ENCODE measurements at regions not wholly inside any gene's neighbourhood (a gene's known extent, or its start where the extent isn't known, plus 50 kb on each side); places are given as distances from the start of the nearest gene placed in this dataset.
"Not testable (repeated sequence)": the region's sequence is repeated elsewhere in the genome, so short reads cannot be mapped to it uniquely, and the experiment has no call there.

DNA sequence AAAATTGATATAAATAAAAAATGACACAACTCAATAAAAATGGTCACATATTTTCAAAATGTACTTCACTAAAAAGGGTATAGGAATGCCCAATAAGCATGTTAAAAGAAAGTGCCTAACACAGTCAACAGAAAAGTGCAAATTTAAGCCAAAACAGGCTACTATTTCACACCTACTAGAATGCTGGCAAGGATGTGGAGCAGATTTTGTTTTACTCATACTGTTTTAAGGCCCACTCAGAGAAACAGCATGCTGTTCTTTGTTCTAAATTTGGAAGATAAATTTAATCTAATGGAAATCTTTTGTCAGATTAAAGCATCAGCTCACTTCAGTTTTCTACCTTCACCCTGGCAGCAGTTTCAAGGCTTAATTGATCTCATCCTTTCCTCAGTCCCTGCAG is 576.8 kb upstream of the HS3ST1 start:
- ChIA-PET POLR2A (no interaction called here), CTCF (interaction anchor here (0.6 kb wide), 1 partner anchor 61 kb away, joined by 3 read pairs; no protein-coding TSS in a partner anchor)
- Mint-ChIP-seq H3K4me1 (no peaks in the 10 kb centered on the region), H3K9me3 (ENCODE audit: low read depth) (peaks cover 2% of the 10 kb centered on the region), H3K27me3 (no peaks in the 10 kb centered on the region), H3K36me3 (ENCODE audit: low read depth) (no peaks in the 10 kb centered on the region), H3K4me3 (no peak overlapping the region), H3K27ac (no peak overlapping the region)
- intact Hi-C loops (cut with DNase I, micrococcal nuclease): no loop called here
- ATAC-seq (no peak), DNase-seq (no peak)

- intact Hi-C loops (cut with DNase I, micrococcal nuclease): not testable (repeated sequence)
Observed at GRCh38 chr4:11996581-11996980, 567.9 kb upstream of the HS3ST1 start.

GRCh38 chr4:11976726-11977263 is 548.1 kb upstream of the HS3ST1 start:
- intact Hi-C loops (cut with DNase I, micrococcal nuclease): no loop called here
- ATAC-seq: no peak
- H3K36me3 Mint-ChIP-seq (ENCODE audit: low read depth): no peaks in the 10 kb centered on the region
- no peaks in the 10 kb centered on the region for H3K4me1 Mint-ChIP-seq
- no peaks in the 10 kb centered on the region for H3K9me3 Mint-ChIP-seq (ENCODE audit: low read depth)
- CTCF ChIA-PET: no interaction called here
- no peak overlapping the region for H3K27ac Mint-ChIP-seq
- POLR2A ChIA-PET: no interaction called here
- no peak for DNase-seq
- H3K4me3 Mint-ChIP-seq: no peak overlapping the region
- peaks cover 1% of the 10 kb centered on the region for H3K27me3 Mint-ChIP-seq

More at GRCh38 chr4:11996581-11996980, 567.9 kb upstream of the HS3ST1 start:
- ATAC-seq; POLR2A ChIA-PET; H3K36me3 Mint-ChIP-seq (ENCODE audit: low read depth); DNase-seq; CTCF ChIA-PET; H3K4me1 Mint-ChIP-seq; H3K4me3 Mint-ChIP-seq; H3K27ac Mint-ChIP-seq; H3K27me3 Mint-ChIP-seq: not testable (repeated sequence)
- peaks cover 14% of the 10 kb centered on the region for H3K9me3 Mint-ChIP-seq (ENCODE audit: low read depth)

GRCh38 chr4:11973270-11973669 is 544.6 kb upstream of the HS3ST1 start:
- ChIA-PET POLR2A (no interaction called here), CTCF (no interaction called here)
- ATAC-seq (no peak), DNase-seq (no peak)
- no peaks in the 10 kb centered on the region for H3K36me3 Mint-ChIP-seq (ENCODE audit: low read depth)
- intact Hi-C loops (cut with DNase I, micrococcal nuclease): no loop called here
- H3K27ac Mint-ChIP-seq: no peak overlapping the region
- H3K9me3 Mint-ChIP-seq (ENCODE audit: low read depth): no peaks in the 10 kb centered on the region
- no peaks in the 10 kb centered on the region for H3K4me1 Mint-ChIP-seq
- peaks cover 1% of the 10 kb centered on the region for H3K27me3 Mint-ChIP-seq
- no peak overlapping the region for H3K4me3 Mint-ChIP-seq

- Mint-ChIP-seq H3K36me3 (ENCODE audit: low read depth) (no peaks in the 10 kb centered on the region), H3K4me3 (no peak overlapping the region), H3K27me3 (peaks cover 1% of the 10 kb centered on the region), H3K9me3 (ENCODE audit: low read depth) (no peaks in the 10 kb centered on the region), H3K27ac (no peak overlapping the region), H3K4me1 (no peaks in the 10 kb centered on the region)
- POLR2A ChIA-PET: no interaction called here
- ATAC-seq (no peak), DNase-seq (no peak)
- CTCF ChIA-PET: no interaction called here
- intact Hi-C loops (cut with DNase I, micrococcal nuclease): no loop called here
Observed at GRCh38 chr4:11970754-11971153, 542.1 kb upstream of the HS3ST1 start.

- H3K4me3 Mint-ChIP-seq: no peak overlapping the region
- no peaks in the 10 kb centered on the region for H3K4me1 Mint-ChIP-seq
- CTCF ChIA-PET: no interaction called here
- no peak for ATAC-seq
- no peaks in the 10 kb centered on the region for H3K9me3 Mint-ChIP-seq (ENCODE audit: low read depth)
- intact Hi-C loops (cut with DNase I, micrococcal nuclease): no loop called here
- no peaks in the 10 kb centered on the region for H3K27me3 Mint-ChIP-seq
- POLR2A ChIA-PET: no interaction called here
- H3K27ac Mint-ChIP-seq: no peak overlapping the region
- DNase-seq: no peak
- H3K36me3 Mint-ChIP-seq (ENCODE audit: low read depth): no peaks in the 10 kb centered on the region
Observed at GRCh38 chr4:11966782-11967181, 538.1 kb upstream of the HS3ST1 start.

DNA sequence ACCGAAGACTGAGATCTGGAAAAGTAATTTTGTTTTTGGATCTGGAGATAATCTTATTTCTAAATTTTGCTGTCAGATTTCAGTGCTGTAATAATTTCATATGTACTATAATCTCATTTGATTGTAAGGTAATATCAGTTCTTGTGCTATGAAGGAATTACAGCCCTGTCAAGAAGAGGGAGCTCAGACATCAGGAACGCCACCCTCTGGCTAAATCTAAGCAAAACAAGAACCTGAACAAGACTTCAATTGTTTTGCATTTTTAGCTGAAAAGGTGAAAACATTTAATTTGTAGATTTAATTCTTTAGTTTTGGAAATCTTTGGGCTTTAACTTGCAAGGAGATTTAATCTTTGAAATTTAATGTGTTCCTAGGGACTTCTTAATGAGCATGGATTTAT is 525.4 kb upstream of the HS3ST1 start:
- no peaks in the 10 kb centered on the region for H3K4me1 Mint-ChIP-seq
- ChIA-PET POLR2A (no interaction called here), CTCF (interaction anchor here (0.6 kb wide), 1 partner anchor 72 kb away, joined by 3 read pairs; no protein-coding TSS in a partner anchor)
- H3K4me3 Mint-ChIP-seq: no peak overlapping the region
- DNase-seq: no peak
- no peak overlapping the region for H3K27ac Mint-ChIP-seq
- no peaks in the 10 kb centered on the region for H3K27me3 Mint-ChIP-seq
- H3K9me3 Mint-ChIP-seq (ENCODE audit: low read depth): no peaks in the 10 kb centered on the region
- intact Hi-C loops (cut with DNase I, micrococcal nuclease): no loop called here
- no peaks in the 10 kb centered on the region for H3K36me3 Mint-ChIP-seq (ENCODE audit: low read depth)
- ATAC-seq: no peak

GRCh38 chr4:11949355-11949754 is 520.7 kb upstream of the HS3ST1 start:
- POLR2A ChIA-PET: no interaction called here
- intact Hi-C loops (cut with DNase I, micrococcal nuclease): no loop called here
- H3K4me1 Mint-ChIP-seq: no peaks in the 10 kb centered on the region
- CTCF ChIA-PET: no interaction called here
- no peaks in the 10 kb centered on the region for H3K27me3 Mint-ChIP-seq
- H3K27ac Mint-ChIP-seq: no peak overlapping the region
- ATAC-seq (no peak), DNase-seq (no peak)
- no peaks in the 10 kb centered on the region for H3K9me3 Mint-ChIP-seq (ENCODE audit: low read depth)
- H3K36me3 Mint-ChIP-seq (ENCODE audit: low read depth): no peaks in the 10 kb centered on the region
- H3K4me3 Mint-ChIP-seq: no peak overlapping the region

GRCh38 chr4:11947629-11948028 is 518.9 kb upstream of the HS3ST1 start:
- H3K36me3 Mint-ChIP-seq (ENCODE audit: low read depth); H3K4me1 Mint-ChIP-seq; H3K4me3 Mint-ChIP-seq; ATAC-seq; intact Hi-C loops (cut with DNase I, micrococcal nuclease); POLR2A ChIA-PET; H3K27ac Mint-ChIP-seq; H3K27me3 Mint-ChIP-seq; DNase-seq; H3K9me3 Mint-ChIP-seq (ENCODE audit: low read depth): not testable (repeated sequence)
- CTCF ChIA-PET: interaction anchor here (0.7 kb wide), 1 partner anchor 40 kb away, joined by 3 read pairs; no protein-coding TSS in a partner anchor

GRCh38 chr4:11937941-11938340 is 509.2 kb upstream of the HS3ST1 start:
- POLR2A ChIA-PET: no interaction called here
- Mint-ChIP-seq H3K4me1 (no peaks in the 10 kb centered on the region), H3K4me3 (no peak overlapping the region), H3K9me3 (ENCODE audit: low read depth) (peaks cover 3% of the 10 kb centered on the region), H3K36me3 (ENCODE audit: low read depth) (no peaks in the 10 kb centered on the region), H3K27ac (no peak overlapping the region), H3K27me3 (no peaks in the 10 kb centered on the region)
- ATAC-seq (no peak), DNase-seq (no peak)
- CTCF ChIA-PET: no interaction called here
- intact Hi-C loops (cut with DNase I, micrococcal nuclease): no loop called here

DNA sequence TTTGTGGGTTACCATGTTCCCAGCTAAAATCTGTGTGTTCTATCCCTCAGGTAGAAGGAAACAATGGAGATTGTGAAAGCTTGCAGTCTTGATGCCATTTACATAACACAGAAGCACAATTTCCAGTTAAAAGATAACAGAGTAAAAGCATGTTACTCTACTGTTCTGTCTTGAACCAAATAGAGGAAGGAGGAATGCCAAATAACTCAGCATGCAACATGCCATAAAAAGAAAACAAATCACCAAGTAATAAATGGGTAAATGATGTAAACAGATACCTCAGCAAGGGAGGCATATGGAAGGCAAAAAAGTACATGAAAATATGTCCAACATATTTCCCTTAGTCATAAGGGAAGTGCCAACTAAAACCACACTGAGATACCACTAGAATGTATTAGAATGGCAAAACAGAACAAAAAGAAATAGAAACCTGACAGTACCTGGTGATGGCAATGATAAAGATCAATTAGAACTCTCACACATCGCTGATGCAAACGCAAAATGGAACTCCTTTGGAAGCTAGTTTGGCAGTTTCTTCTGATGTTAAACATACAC is 502.6 kb upstream of the HS3ST1 start:
- CTCF ChIA-PET: no interaction called here
- Mint-ChIP-seq H3K4me3 (no peak overlapping the region), H3K4me1 (no peaks in the 10 kb centered on the region), H3K36me3 (ENCODE audit: low read depth) (no peaks in the 10 kb centered on the region), H3K27me3 (no peaks in the 10 kb centered on the region), H3K27ac (no peak overlapping the region), H3K9me3 (ENCODE audit: low read depth) (peaks cover 5% of the 10 kb centered on the region)
- ATAC-seq: no peak
- DNase-seq: no peak
- intact Hi-C loops (cut with DNase I, micrococcal nuclease): no loop called here
- POLR2A ChIA-PET: no interaction called here

- Mint-ChIP-seq H3K27me3 (no peaks in the 10 kb centered on the region), H3K27ac (no peak overlapping the region), H3K4me3 (no peak overlapping the region), H3K9me3 (ENCODE audit: low read depth) (peaks cover 5% of the 10 kb centered on the region), H3K36me3 (ENCODE audit: low read depth) (no peaks in the 10 kb centered on the region), H3K4me1 (no peaks in the 10 kb centered on the region)
- POLR2A ChIA-PET: no interaction called here
- CTCF ChIA-PET: no interaction called here
- DNase-seq: no peak
- intact Hi-C loops (cut with DNase I, micrococcal nuclease): no loop called here
- no peak for ATAC-seq
Observed at GRCh38 chr4:11929080-11929479, 500.4 kb upstream of the HS3ST1 start.

DNA sequence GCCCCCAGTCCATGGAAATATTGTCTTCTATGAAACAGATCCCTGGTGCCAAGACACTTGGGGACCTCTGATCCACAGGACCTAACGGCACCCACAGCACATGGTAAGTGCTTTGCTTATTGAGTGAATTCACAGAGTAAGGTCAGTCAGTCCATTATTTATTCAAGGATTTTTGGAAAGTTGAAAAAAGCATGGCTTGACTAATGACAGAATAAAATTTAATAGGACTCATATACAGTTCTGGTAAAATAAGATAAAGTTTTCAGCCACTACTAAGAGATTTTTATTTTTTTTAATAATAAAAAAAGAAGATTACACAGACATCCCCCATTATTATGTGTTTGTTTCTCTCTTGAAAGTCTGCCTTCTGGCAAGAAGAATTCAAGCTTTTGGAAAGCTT is 490.6 kb upstream of the HS3ST1 start:
- no peak overlapping the region for H3K4me3 Mint-ChIP-seq
- no peaks in the 10 kb centered on the region for H3K4me1 Mint-ChIP-seq
- no peaks in the 10 kb centered on the region for H3K36me3 Mint-ChIP-seq (ENCODE audit: low read depth)
- CTCF ChIA-PET: no interaction called here
- POLR2A ChIA-PET: no interaction called here
- intact Hi-C loops (cut with DNase I, micrococcal nuclease): no loop called here
- no peak overlapping the region for H3K27ac Mint-ChIP-seq
- DNase-seq (no peak), ATAC-seq (no peak)
- H3K27me3 Mint-ChIP-seq: no peaks in the 10 kb centered on the region
- peaks cover 2% of the 10 kb centered on the region for H3K9me3 Mint-ChIP-seq (ENCODE audit: low read depth)

All from activated CD4-positive, alpha-beta T cell treated with anti-CD3 and anti-CD28 coated beads for 36 hours (primary cell).